COLO668 (cell line): ENCODE measurements at regions not wholly inside any gene's neighbourhood (a gene's known extent, or its start where the extent isn't known, plus 50 kb on each side); places are given as distances from the start of the nearest gene placed in this dataset.
"Not testable (repeated sequence)": the region's sequence is repeated elsewhere in the genome, so short reads cannot be mapped to it uniquely, and the experiment has no call there.

Experiments
- DNase-seq: peaks from one replicate; lab custom pipeline; 2025; ENCODE audit not compliant: unreplicated experiment; lab: John Stamatoyannopoulos, UW

- no peak for DNase-seq
These were observed 62.1 kb downstream of the ZWINT start for GRCh38 chr10:56298941-56299340.

- no peak for DNase-seq
These were observed 64.4 kb downstream of the ZWINT start for GRCh38 chr10:56296618-56297017.

- DNase-seq = no peak
These were observed 72.7 kb downstream of the ZWINT start for GRCh38 chr10:56288403-56288802.

- no peak for DNase-seq
These were observed 75.0 kb downstream of the ZWINT start for GRCh38 chr10:56286096-56286495.

GRCh38 chr10:56279270-56279669 lies 81.8 kb downstream of the ZWINT start:
- DNase-seq = no peak

GRCh38 chr10:56269181-56269580 lies 91.9 kb downstream of the ZWINT start:
- DNase-seq = no peak

- no peak for DNase-seq
These were observed 94.9 kb downstream of the ZWINT start for GRCh38 chr10:56266120-56266519.

GRCh38 chr10:56258991-56259390 lies 102.1 kb downstream of the ZWINT start:
- DNase-seq = no peak

GRCh38 chr10:56258378-56258777 lies 102.7 kb downstream of the ZWINT start:
- DNase-seq = no peak

GRCh38 chr10:56255298-56255697 lies 105.8 kb downstream of the ZWINT start:
- DNase-seq = no peak

GRCh38 chr10:56240471-56240870 lies 120.6 kb downstream of the ZWINT start:
- DNase-seq = no peak

- DNase-seq = no peak
These were observed 129.6 kb downstream of the ZWINT start for GRCh38 chr10:56231436-56231835.

GRCh38 chr10:56222237-56222636 lies 138.8 kb downstream of the ZWINT start:
- DNase-seq = no peak

- DNase-seq = no peak
These were observed 148.1 kb downstream of the ZWINT start for GRCh38 chr10:56212951-56213350.

- DNase-seq = no peak
These were observed 179.5 kb downstream of the ZWINT start for GRCh38 chr10:56181607-56182006.

GRCh38 chr10:56178210-56178609 lies 182.8 kb downstream of the ZWINT start:
- no peak for DNase-seq

GRCh38 chr10:56155091-56155513 lies 206.0 kb downstream of the ZWINT start:
- not testable (repeated sequence) for DNase-seq

GRCh38 chr10:56146806-56147205 lies 214.3 kb downstream of the ZWINT start:
- DNase-seq = no peak

GRCh38 chr10:56142092-56142728 lies 218.8 kb downstream of the ZWINT start:
- no peak for DNase-seq

GRCh38 chr10:56139405-56139804 lies 221.7 kb downstream of the ZWINT start:
- DNase-seq = no peak

- no peak for DNase-seq
These were observed 225.2 kb downstream of the ZWINT start for GRCh38 chr10:56135828-56136227.

- no peak for DNase-seq
These were observed 237.8 kb downstream of the ZWINT start for GRCh38 chr10:56123247-56123646.

- DNase-seq = no peak
These were observed 244.4 kb downstream of the ZWINT start for GRCh38 chr10:56116684-56117083.
